C4-2B (cell line): ENCODE measurements at regions not wholly inside any gene's neighbourhood (a gene's known extent, or its start where the extent isn't known, plus 50 kb on each side); places are given as distances from the start of the nearest gene placed in this dataset.

Experiments used
- ZFX ChIP-seq: fragments of 450-650 bp; IDR thresholded peaks from 2 replicates; pipeline ENCODE4 v1.6.1; 2017
- TF ChIP-seq, protein P1 (sequence below): fragments of 450-650 bp; conservative IDR thresholded peaks from 2 replicates; pipeline ENCODE4 v1.5.1; 2017; ENCODE audit warnings: mild to moderate bottlenecking

DNA sequence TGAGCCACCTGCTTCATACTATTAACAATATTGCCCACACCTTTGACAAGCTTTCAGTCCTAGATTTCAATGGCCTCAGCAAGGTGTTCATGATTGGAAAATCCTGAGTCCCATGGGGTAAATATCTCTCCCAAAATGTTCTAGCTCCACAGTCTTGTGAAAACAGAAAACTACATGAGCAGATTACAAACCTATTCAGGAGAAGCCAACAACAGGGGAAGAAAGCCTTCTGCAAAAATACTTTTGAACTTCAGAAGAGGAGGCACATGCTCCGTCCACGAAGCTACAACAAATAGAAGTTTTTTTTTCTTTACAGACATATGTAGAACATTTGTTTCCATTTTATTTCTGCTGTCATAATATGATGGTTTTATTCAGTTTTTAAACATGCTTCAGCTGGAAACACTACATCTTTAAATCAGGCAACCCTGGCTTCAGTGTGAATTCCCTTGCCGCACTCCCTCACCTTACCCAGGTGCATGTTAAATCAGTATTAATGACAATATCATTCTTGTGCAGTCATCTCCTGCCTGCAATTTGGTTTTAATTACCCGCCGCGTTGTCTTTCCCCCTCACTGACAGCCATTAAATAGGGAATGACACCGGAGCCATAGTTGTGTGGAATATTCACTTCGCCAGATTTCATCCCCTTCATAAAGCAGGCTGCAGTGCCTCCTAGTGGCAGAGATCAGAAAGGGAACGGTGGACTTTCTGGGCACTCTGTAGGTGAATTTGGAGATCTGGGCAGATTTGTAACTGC, 725.5 kb upstream of the ARRDC4 start:
- TF ChIP-seq, protein P1, sequence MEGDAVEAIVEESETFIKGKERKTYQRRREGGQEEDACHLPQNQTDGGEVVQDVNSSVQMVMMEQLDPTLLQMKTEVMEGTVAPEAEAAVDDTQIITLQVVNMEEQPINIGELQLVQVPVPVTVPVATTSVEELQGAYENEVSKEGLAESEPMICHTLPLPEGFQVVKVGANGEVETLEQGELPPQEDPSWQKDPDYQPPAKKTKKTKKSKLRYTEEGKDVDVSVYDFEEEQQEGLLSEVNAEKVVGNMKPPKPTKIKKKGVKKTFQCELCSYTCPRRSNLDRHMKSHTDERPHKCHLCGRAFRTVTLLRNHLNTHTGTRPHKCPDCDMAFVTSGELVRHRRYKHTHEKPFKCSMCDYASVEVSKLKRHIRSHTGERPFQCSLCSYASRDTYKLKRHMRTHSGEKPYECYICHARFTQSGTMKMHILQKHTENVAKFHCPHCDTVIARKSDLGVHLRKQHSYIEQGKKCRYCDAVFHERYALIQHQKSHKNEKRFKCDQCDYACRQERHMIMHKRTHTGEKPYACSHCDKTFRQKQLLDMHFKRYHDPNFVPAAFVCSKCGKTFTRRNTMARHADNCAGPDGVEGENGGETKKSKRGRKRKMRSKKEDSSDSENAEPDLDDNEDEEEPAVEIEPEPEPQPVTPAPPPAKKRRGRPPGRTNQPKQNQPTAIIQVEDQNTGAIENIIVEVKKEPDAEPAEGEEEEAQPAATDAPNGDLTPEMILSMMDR, result peak; percentile 95
- TF ChIP-seq ZFX, result no peak
